ENCODE measurements at regions not wholly inside any gene's neighbourhood (a gene's known extent, or its start where the extent isn't known, plus 50 kb on each side); places are given as distances from the start of the nearest gene placed in this dataset.
"Not testable (repeated sequence)": the region's sequence is repeated elsewhere in the genome, so short reads cannot be mapped to it uniquely, and the experiment has no call there.

DNA sequence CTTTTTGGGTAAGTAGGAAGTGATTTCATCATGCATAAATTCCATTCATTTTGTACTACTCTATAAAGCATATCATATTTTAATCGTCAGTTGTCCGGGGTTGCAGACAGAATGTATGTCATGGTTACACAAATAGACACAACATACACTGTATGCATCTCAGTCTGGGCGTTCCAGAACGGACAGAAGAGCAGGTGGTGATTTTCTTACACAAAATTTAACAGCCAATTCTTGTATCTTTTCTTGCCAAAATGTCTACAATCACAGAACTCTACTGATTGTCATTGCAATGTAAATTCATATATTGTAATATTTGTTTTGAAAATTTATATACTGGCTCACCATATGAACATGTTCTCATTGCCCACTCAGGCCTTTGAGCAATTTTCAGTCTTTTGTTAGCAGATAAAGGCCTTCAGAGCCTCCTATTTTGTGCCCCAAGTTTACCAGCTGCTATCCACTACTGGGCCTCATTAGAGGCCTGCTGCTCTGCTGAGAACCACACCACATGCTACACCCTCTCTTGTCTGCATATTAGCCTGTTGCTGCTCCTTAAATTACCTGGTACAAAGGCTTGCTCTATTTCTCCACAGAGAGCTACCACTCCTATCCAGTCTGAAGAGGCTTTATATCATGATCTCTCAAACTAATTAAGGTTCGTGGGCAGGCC is 61.5 kb downstream of the PRDM13 start:
- no peak overlapping the region for H2AFZ ChIP-seq (ENCODE audit: low read depth, low read length, poor library complexity, severe bottlenecking)
- ChIA-PET CTCF (no interaction called here), RAD21 (ENCODE audit: low non-redundant PET in 1 of 2, low total read pairs in 2 of 2, uncharacterized antibody in 2 of 2, unreplicated experiment in 2 of 2) (no interaction called here), POLR2A (no interaction called here)
- no peak overlapping the region for H3K27ac ChIP-seq (ENCODE audit: low read depth, low read length)
- intact Hi-C loops (cut with micrococcal nuclease): no loop called here
- no peak for TF ChIP-seq SRF (IDR thresholded peaks at IDR 0.05; ENCODE audit: low read depth)
- TF ChIP-seq POLR2AphosphoS5 (IDR thresholded peaks at IDR 0.05; ENCODE audit: low read depth, low read length): no peak
- no peak for TF ChIP-seq CEBPB (IDR thresholded peaks at IDR 0.05; ENCODE audit: low read depth)
- TF ChIP-seq ZFX (IDR thresholded peaks at IDR 0.05): no peak
- no peak for TF ChIP-seq JUND (IDR thresholded peaks at IDR 0.05)
- no peak for TF ChIP-seq CBX3 (IDR thresholded peaks at IDR 0.05; ENCODE audit: low read depth)
- no peak for TF ChIP-seq TCF7L2 (IDR thresholded peaks at IDR 0.05; ENCODE audit: borderline replicate concordance, extremely low read depth, insufficient read depth, insufficient read length)
- no peak for TF ChIP-seq EZH2 (IDR thresholded peaks at IDR 0.05)
- no peaks in the 10 kb centered on the region for H3K36me3 ChIP-seq (ENCODE audit: control insufficient read depth in 1 of 2, insufficient read depth in 2 of 2, low read length in 2 of 2)
- no peaks in the 10 kb centered on the region for H3K79me2 ChIP-seq (ENCODE audit: insufficient read depth, low read length)
- no peaks in the 10 kb centered on the region for H3K4me1 ChIP-seq (ENCODE audit: control insufficient read depth in 1 of 2, insufficient read depth in 2 of 2, low read length in 2 of 2)
- no peak overlapping the region for H3K9ac ChIP-seq (ENCODE audit: low read length)
- no peaks in the 10 kb centered on the region for H3K9me2 ChIP-seq (ENCODE audit: insufficient read depth)
- H3K9me3 ChIP-seq (ENCODE audit: control insufficient read depth in 1 of 2, insufficient read depth in 1 of 2, low read depth in 1 of 2, low read length in 2 of 2): no peaks in the 10 kb centered on the region
- no peak for DNase-seq (ENCODE audit: low read depth, low spot score)
- H4K20me1 ChIP-seq (ENCODE audit: insufficient read depth): no peaks in the 10 kb centered on the region
- H3K27me3 ChIP-seq (ENCODE audit: insufficient read depth, low read length): no peaks in the 10 kb centered on the region
- BruUV-seq (replicated peaks): no TSS peak
- no peak overlapping the region for H3K4me2 ChIP-seq (ENCODE audit: low read length)
- H3K4me3 ChIP-seq (replicated peaks in 1 of 2; ENCODE audit: low read depth in 1 of 2, low read length in 2 of 2): no peak overlapping the region
- ATAC-seq: no peak

DNA sequence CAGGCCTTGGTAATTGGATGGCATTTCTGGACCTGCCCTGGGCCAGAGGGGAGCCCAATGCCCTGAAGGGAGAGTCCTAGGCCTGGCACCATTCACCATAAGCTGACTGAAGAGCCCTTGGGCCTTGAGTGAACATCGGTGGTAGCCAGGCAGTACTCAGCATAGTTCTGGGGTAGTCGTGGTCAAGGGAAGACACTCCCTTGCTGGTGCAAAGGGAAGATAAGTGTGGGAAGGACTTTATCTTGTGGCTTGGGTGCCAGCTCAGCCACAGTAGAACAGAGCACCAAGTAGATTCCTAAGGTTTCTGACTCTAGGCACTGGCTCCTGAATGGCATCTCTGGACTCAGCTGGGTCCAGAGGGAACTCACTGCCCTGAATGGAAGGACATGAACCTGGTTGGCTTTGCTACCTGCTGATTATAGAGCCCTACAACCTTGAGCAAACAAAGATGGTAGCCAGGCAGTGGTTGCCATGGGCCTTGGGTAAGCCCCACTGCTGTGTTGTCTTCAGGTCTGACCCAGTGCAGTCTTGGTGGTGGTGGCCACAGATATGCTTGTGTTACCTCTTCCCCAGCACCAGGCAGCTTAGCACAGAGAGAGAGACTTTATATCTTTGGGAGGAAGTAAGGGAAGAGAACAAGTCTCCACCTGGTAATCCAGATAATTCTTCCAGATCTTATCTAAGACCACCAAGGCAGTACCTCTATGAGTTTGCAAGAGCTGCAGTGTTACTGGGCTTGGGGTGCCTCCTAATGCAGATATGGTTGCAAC is 83.5 kb downstream of the PRDM13 start:
- RAD21 ChIA-PET (ENCODE audit: low non-redundant PET in 1 of 2, low total read pairs in 2 of 2, uncharacterized antibody in 2 of 2, unreplicated experiment in 2 of 2): no interaction called here

DNA sequence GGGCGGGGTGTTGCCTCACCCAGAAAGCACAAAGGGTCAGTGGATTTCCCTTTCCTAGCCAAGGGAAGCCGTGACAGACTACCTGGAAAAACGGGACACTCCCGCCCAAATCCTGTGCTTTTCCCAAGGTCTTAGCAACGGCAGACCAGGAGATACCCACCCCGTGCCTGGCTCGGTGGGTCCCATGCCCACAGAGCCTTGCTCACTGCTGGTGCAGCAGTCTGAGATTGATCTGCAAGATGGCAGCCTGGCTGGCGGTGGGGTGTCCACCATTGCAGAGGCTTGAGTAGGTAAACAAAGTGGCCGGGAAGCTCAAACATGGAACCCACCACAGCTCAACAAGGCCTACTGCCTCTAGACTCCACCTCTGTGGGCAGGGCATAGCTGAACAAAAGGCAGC is 95.7 kb downstream of the PRDM13 start:
- H2AFZ ChIP-seq (ENCODE audit: low read depth, low read length, poor library complexity, severe bottlenecking); BruUV-seq (replicated peaks); H3K4me2 ChIP-seq (ENCODE audit: low read length); RAD21 ChIA-PET (ENCODE audit: low non-redundant PET in 1 of 2, low total read pairs in 2 of 2, uncharacterized antibody in 2 of 2, unreplicated experiment in 2 of 2); H3K9me3 ChIP-seq (ENCODE audit: control insufficient read depth in 1 of 2, insufficient read depth in 1 of 2, low read depth in 1 of 2, low read length in 2 of 2); H3K9me2 ChIP-seq (ENCODE audit: insufficient read depth); intact Hi-C loops (cut with micrococcal nuclease); H3K4me1 ChIP-seq (ENCODE audit: control insufficient read depth in 1 of 2, insufficient read depth in 2 of 2, low read length in 2 of 2); H4K20me1 ChIP-seq (ENCODE audit: insufficient read depth); H3K36me3 ChIP-seq (ENCODE audit: control insufficient read depth in 1 of 2, insufficient read depth in 2 of 2, low read length in 2 of 2); H3K27me3 ChIP-seq (ENCODE audit: insufficient read depth, low read length); DNase-seq (ENCODE audit: low read depth, low spot score); CTCF ChIA-PET; POLR2A ChIA-PET; H3K79me2 ChIP-seq (ENCODE audit: insufficient read depth, low read length); H3K4me3 ChIP-seq (replicated peaks in 1 of 2; ENCODE audit: low read depth in 1 of 2, low read length in 2 of 2); H3K27ac ChIP-seq (ENCODE audit: low read depth, low read length); H3K9ac ChIP-seq (ENCODE audit: low read length); ATAC-seq: not testable (repeated sequence)

More for the DNA sequence above, 83.5 kb downstream of the PRDM13 start:
- Histone ChIP-seq H3K9ac (ENCODE audit: low read length) (no peak overlapping the region), H3K9me3 (ENCODE audit: control insufficient read depth in 1 of 2, insufficient read depth in 1 of 2, low read depth in 1 of 2, low read length in 2 of 2) (no peaks in the 10 kb centered on the region), H3K27ac (ENCODE audit: low read depth, low read length) (no peak overlapping the region), H4K20me1 (ENCODE audit: insufficient read depth) (no peaks in the 10 kb centered on the region), H3K4me1 (ENCODE audit: control insufficient read depth in 1 of 2, insufficient read depth in 2 of 2, low read length in 2 of 2) (no peaks in the 10 kb centered on the region), H3K36me3 (ENCODE audit: control insufficient read depth in 1 of 2, insufficient read depth in 2 of 2, low read length in 2 of 2) (no peaks in the 10 kb centered on the region), H3K4me3 (replicated peaks in 1 of 2; ENCODE audit: low read depth in 1 of 2, low read length in 2 of 2) (no peak overlapping the region), H3K27me3 (ENCODE audit: insufficient read depth, low read length) (no peaks in the 10 kb centered on the region), H3K9me2 (ENCODE audit: insufficient read depth) (no peaks in the 10 kb centered on the region), H3K4me2 (ENCODE audit: low read length) (no peak overlapping the region), H3K79me2 (ENCODE audit: insufficient read depth, low read length) (no peaks in the 10 kb centered on the region), H2AFZ (ENCODE audit: low read depth, low read length, poor library complexity, severe bottlenecking) (no peak overlapping the region)
- TF ChIP-seq JUND (IDR thresholded peaks at IDR 0.05): no peak
- POLR2A ChIA-PET: no interaction called here
- intact Hi-C loops (cut with micrococcal nuclease): no loop called here
- DNase-seq (ENCODE audit: low read depth, low spot score): no peak
- no TSS peak for BruUV-seq (replicated peaks)
- CTCF ChIA-PET: no interaction called here
- no peak for ATAC-seq

All from HCT116 (cell line).